H9 (cell line): ENCODE measurements at regions not wholly inside any gene's neighbourhood (a gene's known extent, or its start where the extent isn't known, plus 50 kb on each side); places are given as distances from the start of the nearest gene placed in this dataset.

ENCODE experiments used
- DNase-seq: peaks from one replicate; pipeline ENCODE4 v3.0.0-alpha.2; 2017
- H2AFZ ChIP-seq: one replicate; pipeline ENCODE4 v1.6.1; 2013; ENCODE audit warnings: mild to moderate bottlenecking, low read length, control low read depth, moderate library complexity
- H2AK5ac ChIP-seq: 2 replicates; pipeline ENCODE4 v1.6.1; 2013; ENCODE audit warnings: low read length, control low read depth, mixed read lengths; ENCODE audit not compliant: insufficient read length
- H2BK120ac ChIP-seq: one replicate; pipeline ENCODE4 v1.6.1; 2013; ENCODE audit warnings: low read depth, mild to moderate bottlenecking, low read length, control low read depth, inconsistent platforms; ENCODE audit not compliant: poor library complexity, severe bottlenecking
- H2BK12ac ChIP-seq: 2 replicates; pipeline ENCODE4 v1.6.1; 2013; ENCODE audit warnings: low read length, control low read depth, mixed read lengths, low read depth; ENCODE audit not compliant: insufficient read length
- H2BK15ac ChIP-seq: 2 replicates; pipeline ENCODE4 v1.6.1; 2013; ENCODE audit warnings: low read depth, low read length, control low read depth
- H2BK20ac ChIP-seq: one replicate; pipeline ENCODE4 v1.6.1; 2013; ENCODE audit warnings: low read depth, mild to moderate bottlenecking, low read length, control low read depth, inconsistent platforms; ENCODE audit not compliant: poor library complexity, severe bottlenecking
- H2BK5ac ChIP-seq: 2 replicates; pipeline ENCODE4 v1.6.1; 2013; ENCODE audit warnings: low read length, control low read depth, mixed read lengths; ENCODE audit not compliant: insufficient read length
- H3K14ac ChIP-seq: 2 replicates; pipeline ENCODE4 v1.6.1; 2013; ENCODE audit warnings: low read length, control low read depth; ENCODE audit not compliant: insufficient read depth
- H3K18ac ChIP-seq: 2 replicates; pipeline ENCODE4 v1.6.1; 2013; ENCODE audit warnings: low read depth, mild to moderate bottlenecking, mixed read lengths, low read length, control low read depth; ENCODE audit not compliant: insufficient read length
- H3K23ac ChIP-seq: 2 replicates; pipeline ENCODE4 v1.6.1; 2013; ENCODE audit warnings: low read length, control low read depth, mixed read lengths, low read depth; ENCODE audit not compliant: insufficient read length
- H3K23me2 ChIP-seq: 2 replicates; pipeline ENCODE4 v1.6.1; 2013; ENCODE audit warnings: low read depth, mild to moderate bottlenecking, mixed read lengths, low read length, control low read depth; ENCODE audit not compliant: insufficient read length, poor library complexity, severe bottlenecking
- H3K27ac ChIP-seq: 2 replicates; pipeline ENCODE4 v1.5.1; 2013; ENCODE audit warnings: low read length, control low read depth, mixed read lengths, low read depth; ENCODE audit not compliant: insufficient read length
- H3K27me3 ChIP-seq: 2 replicates; pipeline ENCODE4 v1.6.1; 2013; ENCODE audit warnings: low read length, control low read depth, inconsistent platforms; ENCODE audit not compliant: insufficient read depth
- H3K4ac ChIP-seq: 2 replicates; pipeline ENCODE4 v1.6.1; 2013; ENCODE audit warnings: low read depth, mild to moderate bottlenecking, control low read depth, inconsistent platforms, low read length, moderate library complexity
- H3K4me1 ChIP-seq: 2 replicates; pipeline ENCODE4 v1.6.1; 2013; ENCODE audit warnings: low read length, control low read depth, inconsistent platforms; ENCODE audit not compliant: insufficient read depth
- H3K4me2 ChIP-seq: 2 replicates; pipeline ENCODE4 v1.6.1; 2013; ENCODE audit warnings: low read length, control low read depth, mixed read lengths; ENCODE audit not compliant: insufficient read length, insufficient read depth
- H3K56ac ChIP-seq: 2 replicates; pipeline ENCODE4 v1.6.1; 2013; ENCODE audit warnings: low read depth, mild to moderate bottlenecking, mixed read lengths, low read length, control low read depth; ENCODE audit not compliant: insufficient read length
- H3K79me1 ChIP-seq: 2 replicates; pipeline ENCODE4 v1.6.1; 2013; ENCODE audit warnings: low read depth, mild to moderate bottlenecking, moderate library complexity, low read length, control low read depth, inconsistent platforms; ENCODE audit not compliant: insufficient read depth, poor library complexity, severe bottlenecking
- H3K79me2 ChIP-seq: 2 replicates; pipeline ENCODE4 v1.6.1; 2013; ENCODE audit warnings: low read length, control low read depth, inconsistent platforms; ENCODE audit not compliant: insufficient read depth
- H3K9ac ChIP-seq: 2 replicates; pipeline ENCODE4 v1.6.1; 2013; ENCODE audit warnings: low read length, control low read depth, mixed read lengths; ENCODE audit not compliant: insufficient read length; ENCODE audit errors: extremely low read depth
- H3K9me3 ChIP-seq: one replicate; pipeline ENCODE4 v1.6.1; 2013; ENCODE audit warnings: low read depth, low read length, inconsistent platforms; ENCODE audit not compliant: control insufficient read depth
- H3T11ph ChIP-seq: one replicate; pipeline ENCODE4 v1.6.1; 2013; ENCODE audit warnings: mild to moderate bottlenecking, low read length, control low read depth, inconsistent platforms
- H4K20me1 ChIP-seq: one replicate; pipeline ENCODE4 v1.6.1; 2013; ENCODE audit not compliant: control insufficient read depth, insufficient read length, insufficient read depth
- H4K5ac ChIP-seq: 2 replicates; pipeline ENCODE4 v1.6.1; 2013; ENCODE audit warnings: low read depth, mild to moderate bottlenecking, mixed read lengths, low read length, control low read depth; ENCODE audit not compliant: insufficient read length
- H4K8ac ChIP-seq: replicated peaks from 2 replicates; pipeline ENCODE4 v1.6.1; 2013; ENCODE audit warnings: low read length, control low read depth, mixed read lengths, low read depth; ENCODE audit not compliant: insufficient read length
- H4K91ac ChIP-seq: 2 replicates; pipeline ENCODE4 v1.6.1; 2013; ENCODE audit warnings: low read depth, mild to moderate bottlenecking, moderate library complexity, mixed read lengths, low read length, control low read depth; ENCODE audit not compliant: insufficient read length
- H3K27ac Mint-ChIP-seq, 3 experiments: 2 replicates in 2 of 3; 3 replicates in 1 of 3; pipeline ENCODE4 v1.8.0; 2020 to 2021; ENCODE audit warnings: mixed read lengths in 3 of 3, mild to moderate bottlenecking in 1 of 3, moderate library complexity in 1 of 3
- H3K27me3 Mint-ChIP-seq: 2 replicates; pipeline ENCODE4 v1.8.0; 2021; ENCODE audit warnings: low read depth, mild to moderate bottlenecking, moderate library complexity, mixed read lengths
- H3K36me3 Mint-ChIP-seq, 3 experiments: 2 replicates in 2 of 3; 3 replicates in 1 of 3; pipeline ENCODE4 v1.8.0; 2020 to 2021; ENCODE audit warnings: low read depth in 3 of 3, mixed read lengths in 3 of 3; ENCODE audit not compliant: insufficient read depth in 1 of 3
- H3K4me1 Mint-ChIP-seq, 2 experiments: 2 replicates each; pipeline ENCODE4 v1.8.0; 2020; ENCODE audit warnings: mixed read lengths in 2 of 2
- H3K4me3 Mint-ChIP-seq, 2 experiments: 2 replicates in 1 of 2; 3 replicates in 1 of 2; pipeline ENCODE4 v1.8.0; 2020 to 2021; ENCODE audit warnings: mild to moderate bottlenecking in 2 of 2, mixed read lengths in 2 of 2, moderate library complexity in 1 of 2
- H3K9me3 Mint-ChIP-seq, 2 experiments: 2 replicates in 1 of 2; 3 replicates in 1 of 2; pipeline ENCODE4 v1.8.0; 2020; ENCODE audit warnings: mild to moderate bottlenecking in 2 of 2, mixed read lengths in 2 of 2, moderate library complexity in 1 of 2
- CTCF ChIP-seq: fragments of 200-600 bp; sonication (generic); conservative IDR thresholded peaks from 3 replicates; pipeline ENCODE4 v1.8.0; 2021; ENCODE audit warnings: antibody characterized with exemption, mild to moderate bottlenecking
- WGBS: extraction: QIAGEN DNeasy Blood & Tissue Kit; methylation state at CpG from one replicate; pipeline ENCODE4 v1.1.7; 2013; ENCODE audit warnings: missing lambda C conversion rate, low lambda C conversion rate, mixed read lengths; ENCODE audit not compliant: insufficient read length; ENCODE audit errors: extremely low coverage; 5-methylcytosine and 5-hydroxymethylcytosine counted together

- WGBS = no CpG with 5 or more reads among the region's 7 CpGs
- Histone ChIP-seq H3K4ac (no peak overlapping the region), H3K23me2 (no peaks in the 10 kb centered on the region), H3K4me1 (no peaks in the 10 kb centered on the region), H4K20me1 (no peaks in the 10 kb centered on the region), H2BK15ac (no peak overlapping the region), H3K79me1 (no peaks in the 10 kb centered on the region), H2BK120ac (no peak overlapping the region), H3K23ac (no peak overlapping the region), H2BK5ac (no peak overlapping the region), H4K5ac (no peak overlapping the region), H3K14ac (no peak overlapping the region), H3K27ac (no peak overlapping the region), H2BK20ac (no peak overlapping the region), H3K9me3 (no peaks in the 10 kb centered on the region), H3K56ac (no peak overlapping the region), H3K79me2 (no peaks in the 10 kb centered on the region), H2AFZ (no peak overlapping the region), H2BK12ac (no peak overlapping the region), H4K91ac (no peak overlapping the region), H3K27me3 (no peaks in the 10 kb centered on the region), H3K18ac (no peak overlapping the region), H3K9ac (no peak overlapping the region), H3T11ph (no peak overlapping the region), H2AK5ac (no peak overlapping the region), H4K8ac (no peak overlapping the region), H3K4me2 (no peak overlapping the region)
- no peaks in the 10 kb centered on the region for H3K4me1 Mint-ChIP-seq
- DNase-seq = no peak
- H3K27me3 Mint-ChIP-seq = no peaks in the 10 kb centered on the region
- no peak overlapping the region for H3K27ac Mint-ChIP-seq
- H3K4me3 Mint-ChIP-seq = no peak overlapping the region
- H3K9me3 Mint-ChIP-seq = no peaks in the 10 kb centered on the region
- no peak for TF ChIP-seq CTCF
- no peaks in the 10 kb centered on the region for H3K36me3 Mint-ChIP-seq
These were observed 104.0 kb upstream of the ZFP64 start for GRCh38 chr20:52295556-52295955.
